Transverse colon (tissue), 4 donors: ENCODE measurements at regions not wholly inside any gene's neighbourhood (a gene's known extent, or its start where the extent isn't known, plus 50 kb on each side); places are given as distances from the start of the nearest gene placed in this dataset.

ENCODE experiments used
- EP300 ChIP-seq: sonication (generic); formaldehyde crosslinking; IDR thresholded peaks from one replicate; pipeline ENCODE4 v1.6.1; 2017; ENCODE audit warnings: antibody characterized with exemption, low read depth
- POLR2A ChIP-seq: fragments of 450-650 bp; IDR thresholded peaks from one replicate; pipeline ENCODE4 v1.6.1; 2016; ENCODE audit warnings: antibody characterized with exemption, mild to moderate bottlenecking, moderate library complexity
- POLR2AphosphoS5 ChIP-seq, 3 donors: sonication (generic); formaldehyde crosslinking; IDR thresholded peaks; one replicate each; pipeline ENCODE4 v1.6.1; 2016; ENCODE audit warnings: antibody characterized with exemption in 3 of 3
- TF ChIP-seq, protein P1 (sequence below), 5 experiments: fragments of 200-600 bp in 3 of 5; fragments of 450-650 bp in 2 of 5; sonication (generic) in 3 of 5; IDR thresholded peaks; 1 replicate in 2 of 5; 2 replicates in 3 of 5; pipeline ENCODE4 v1.5.1; 2016 to 2017; ENCODE audit warnings: antibody characterized with exemption in 5 of 5, inconsistent platforms in 3 of 5, mild to moderate bottlenecking in 2 of 5, moderate library complexity in 1 of 5

DNA sequence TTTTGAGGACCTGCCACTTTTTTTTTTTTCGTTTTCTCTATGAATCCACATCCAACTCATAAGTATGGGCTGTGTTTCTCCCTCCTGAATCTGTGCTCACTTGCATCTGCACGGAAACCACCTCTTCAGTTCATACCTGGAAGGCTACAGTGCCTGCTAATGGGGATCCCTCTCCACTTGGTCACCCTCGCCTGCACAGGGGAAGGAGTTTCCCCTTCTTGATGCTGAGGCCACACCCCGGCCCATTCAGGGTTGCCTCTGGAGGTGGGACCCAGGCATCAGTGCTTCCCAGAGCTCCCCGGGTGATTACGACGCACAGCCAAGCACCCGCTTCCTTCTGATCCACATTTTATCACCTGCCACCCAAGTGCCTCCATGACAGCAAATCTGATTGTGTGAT lies 85.9 kb upstream of the TBC1D3K start:
- TF ChIP-seq POLR2A: no peak
- TF ChIP-seq, protein P1, sequence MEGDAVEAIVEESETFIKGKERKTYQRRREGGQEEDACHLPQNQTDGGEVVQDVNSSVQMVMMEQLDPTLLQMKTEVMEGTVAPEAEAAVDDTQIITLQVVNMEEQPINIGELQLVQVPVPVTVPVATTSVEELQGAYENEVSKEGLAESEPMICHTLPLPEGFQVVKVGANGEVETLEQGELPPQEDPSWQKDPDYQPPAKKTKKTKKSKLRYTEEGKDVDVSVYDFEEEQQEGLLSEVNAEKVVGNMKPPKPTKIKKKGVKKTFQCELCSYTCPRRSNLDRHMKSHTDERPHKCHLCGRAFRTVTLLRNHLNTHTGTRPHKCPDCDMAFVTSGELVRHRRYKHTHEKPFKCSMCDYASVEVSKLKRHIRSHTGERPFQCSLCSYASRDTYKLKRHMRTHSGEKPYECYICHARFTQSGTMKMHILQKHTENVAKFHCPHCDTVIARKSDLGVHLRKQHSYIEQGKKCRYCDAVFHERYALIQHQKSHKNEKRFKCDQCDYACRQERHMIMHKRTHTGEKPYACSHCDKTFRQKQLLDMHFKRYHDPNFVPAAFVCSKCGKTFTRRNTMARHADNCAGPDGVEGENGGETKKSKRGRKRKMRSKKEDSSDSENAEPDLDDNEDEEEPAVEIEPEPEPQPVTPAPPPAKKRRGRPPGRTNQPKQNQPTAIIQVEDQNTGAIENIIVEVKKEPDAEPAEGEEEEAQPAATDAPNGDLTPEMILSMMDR (IDR thresholded peaks at IDR 0.05): no peak
- no peak for TF ChIP-seq EP300
- TF ChIP-seq POLR2AphosphoS5 (IDR thresholded peaks at IDR 0.05): no peak
